Adrenal gland (tissue), 9 donors: ENCODE measurements at regions not wholly inside any gene's neighbourhood (a gene's known extent, or its start where the extent isn't known, plus 50 kb on each side); places are given as distances from the start of the nearest gene placed in this dataset.
A peak's percentile ranks its signal among the peaks of the same experiment; 100 is the strongest.

ENCODE experiments used
- DNase-seq, 7 donors: peaks; one replicate each; pipeline ENCODE4 v3.0.0-alpha.2; 2019 to 2020
- H3K27ac ChIP-seq, 5 donors: fragments of 200-600 bp; sonication (generic) in 4 of 5; 1 replicate in 3 of 5; 2 replicates in 2 of 5; pipeline versions ENCODE4 v1.5.1 to v1.8.0; 2016 to 2020; ENCODE audit warnings: mild to moderate bottlenecking in 1 of 5
- H3K27me3 ChIP-seq: fragments of 200-600 bp; 2 replicates; pipeline ENCODE4 v1.8.0; 2021
- H3K36me3 ChIP-seq, 2 donors: fragments of 200-600 bp; replicated peaks in 1 of 2; 1 replicate in 1 of 2; 2 replicates in 1 of 2; pipeline versions ENCODE4 v1.5.1 to v1.8.0; 2018 to 2022
- H3K4me1 ChIP-seq, 2 donors: fragments of 200-600 bp; replicated peaks in 1 of 2; 1 replicate in 1 of 2; 2 replicates in 1 of 2; pipeline versions ENCODE4 v1.5.1 to v1.8.0; 2018 to 2021
- H3K4me3 ChIP-seq, 4 donors: fragments of 200-600 bp; sonication (generic) in 3 of 4; one replicate each; pipeline ENCODE4 v1.5.1; 2016 to 2018
- H3K9me3 ChIP-seq, 3 donors: fragments of 200-600 bp; sonication (generic) in 1 of 3; replicated peaks in 1 of 3; 1 replicate in 2 of 3; 2 replicates in 1 of 3; pipeline versions ENCODE4 v1.5.1 to v1.8.0; 2016 to 2021
- CTCF ChIP-seq, 6 experiments: fragments of 450-650 bp in 4 of 6; fragments of 200-600 bp in 2 of 6; sonication (generic) in 1 of 6; IDR thresholded peaks; 1 replicate in 5 of 6; 2 replicates in 1 of 6; pipeline versions ENCODE4 v1.5.1 to v1.8.0; 2016 to 2021; ENCODE audit warnings: antibody characterized with exemption in 6 of 6, mild to moderate bottlenecking in 2 of 6, moderate library complexity in 1 of 6
- POLR2A ChIP-seq, 2 donors: fragments of 450-650 bp; IDR thresholded peaks; one replicate each; pipeline ENCODE4 v1.6.1; 2017; ENCODE audit warnings: antibody characterized with exemption in 2 of 2, mild to moderate bottlenecking in 2 of 2, moderate library complexity in 1 of 2
- WGBS, 4 donors: extraction: QIAGEN DNeasy Blood & Tissue Kit in 2 of 4; methylation state at CpG; one replicate each; pipeline versions ENCODE4 v1.1.5 to v1.1.7; 2013 to 2017; 5-methylcytosine and 5-hydroxymethylcytosine counted together
- intact Hi-C, 2 donors: fragments of 100-400 bp; cut with DNase I; formaldehyde crosslinking; loops; one replicate each; pipeline versions ENCODE4 v1.14.1 to v1.15.0; 2022 to 2023
- donor health status: healthy with polysubstance abuse.
- donor health status: Bipolar disorder and iron deficiency.
- donor health status: DM: yes; HTN: yes; CAD: no.
- donor health status: DM: no; HTN: no; CAD: no.
- donor health status: DM: no; HTN: no; CAD: no.

- H3K27ac ChIP-seq, result no peak overlapping the region
- no peaks in the 10 kb centered on the region for H3K27me3 ChIP-seq
- no peaks in the 10 kb centered on the region for H3K36me3 ChIP-seq
- no peak overlapping the region for H3K4me3 ChIP-seq
- no peaks in the 10 kb centered on the region for H3K9me3 ChIP-seq
- H3K4me1 ChIP-seq, result no peaks in the 10 kb centered on the region
- DNase-seq, result no peak
- no peak for TF ChIP-seq POLR2A (IDR thresholded peaks at IDR 0.05)
- no peak for TF ChIP-seq CTCF (IDR thresholded peaks at IDR 0.05)
- WGBS, 4 donors, result 72 to 78% (median 74%) methylated on average over 2 of the region's 2 CpGs
- intact Hi-C loops, result no loop called here
Observed at GRCh38 chr1:5812295-5812694, 179.9 kb downstream of the NPHP4 start.

GRCh38 chr1:5811419-5811818 is 180.8 kb downstream of the NPHP4 start:
- 0 to 52% (median 40%) methylated on average over 2 to 11 of the region's 11 CpGs for WGBS, 4 donors
- TF ChIP-seq CTCF (IDR thresholded peaks at IDR 0.05) (no peak), POLR2A (IDR thresholded peaks at IDR 0.05) (no peak)

GRCh38 chr1:5810553-5811270 is 181.5 kb downstream of the NPHP4 start:
- intact Hi-C loops, result no loop called here
- no peaks in the 10 kb centered on the region for H3K36me3 ChIP-seq
- no peaks in the 10 kb centered on the region for H3K4me1 ChIP-seq
- H3K27me3 ChIP-seq, result no peaks in the 10 kb centered on the region
- H3K9me3 ChIP-seq, result no peaks in the 10 kb centered on the region
- WGBS, 4 donors, result 47 to 60% (median 50%) methylated on average over 11 of the region's 11 CpGs
- H3K4me3 ChIP-seq, result no peak overlapping the region
- peak in 4 of 7 donors; percentile 28 to 62 (median 34) for DNase-seq
- H3K27ac ChIP-seq, result no peak overlapping the region
- TF ChIP-seq CTCF (IDR thresholded peaks at IDR 0.05) (no peak), POLR2A (IDR thresholded peaks at IDR 0.05) (no peak)

More at GRCh38 chr1:5811419-5811818, 180.8 kb downstream of the NPHP4 start:
- Histone ChIP-seq H3K4me3 (no peak overlapping the region), H3K27me3 (no peaks in the 10 kb centered on the region), H3K4me1 (no peaks in the 10 kb centered on the region), H3K36me3 (no peaks in the 10 kb centered on the region), H3K9me3 (no peaks in the 10 kb centered on the region), H3K27ac (no peak overlapping the region)
- intact Hi-C loops, result no loop called here
- no peak for DNase-seq

- 90 to 92% (median 91%) methylated on average over 16 of the region's 16 CpGs for WGBS, 4 donors
- TF ChIP-seq POLR2A (IDR thresholded peaks at IDR 0.05), result no peak
- TF ChIP-seq CTCF (IDR thresholded peaks at IDR 0.05), result no peak
Observed at GRCh38 chr1:5810131-5810530, 182.1 kb downstream of the NPHP4 start.

More at GRCh38 chr1:5810131-5810530, 182.1 kb downstream of the NPHP4 start:
- DNase-seq, result no peak
- Histone ChIP-seq H3K27ac (no peak overlapping the region), H3K4me3 (no peak overlapping the region), H3K27me3 (no peaks in the 10 kb centered on the region), H3K36me3 (no peaks in the 10 kb centered on the region), H3K4me1 (no peaks in the 10 kb centered on the region), H3K9me3 (no peaks in the 10 kb centered on the region)
- intact Hi-C loops, result no loop called here
